ENCODE measurements at regions not wholly inside any gene's neighbourhood (a gene's known extent, or its start where the extent isn't known, plus 50 kb on each side); places are given as distances from the start of the nearest gene placed in this dataset.

- DNase-seq = no peak
Measured at GRCh38 chr11:71119656-71120269, 132.6 kb downstream of the SHANK2 start.

- DNase-seq = no peak
Measured at GRCh38 chr11:71118671-71119250, 133.6 kb downstream of the SHANK2 start.

GRCh38 chr11:71117311-71117710 is 135.1 kb downstream of the SHANK2 start:
- no peak for DNase-seq

GRCh38 chr11:71116693-71117040 is 135.7 kb downstream of the SHANK2 start:
- DNase-seq = no peak

- no peak for DNase-seq
Measured at GRCh38 chr11:71115770-71116692, 136.3 kb downstream of the SHANK2 start.

GRCh38 chr11:71114124-71114851 is 138.1 kb downstream of the SHANK2 start:
- no peak for DNase-seq

GRCh38 chr11:71112990-71113389 is 139.4 kb downstream of the SHANK2 start:
- no peak for DNase-seq

- DNase-seq = no peak
Measured at GRCh38 chr11:71112454-71112853, 139.9 kb downstream of the SHANK2 start.

GRCh38 chr11:71109586-71109985 is 142.8 kb downstream of the SHANK2 start:
- DNase-seq = no peak

GRCh38 chr11:71109186-71109585 is 143.2 kb downstream of the SHANK2 start:
- DNase-seq = no peak

GRCh38 chr11:71108013-71108865 is 144.1 kb downstream of the SHANK2 start:
- DNase-seq = no peak

GRCh38 chr11:71106671-71107070 is 145.7 kb downstream of the SHANK2 start:
- no peak for DNase-seq

GRCh38 chr11:71103266-71103665 is 149.1 kb downstream of the SHANK2 start:
- DNase-seq = no peak

- no peak for DNase-seq
Measured at GRCh38 chr11:71102251-71102995, 150.0 kb downstream of the SHANK2 start.

- DNase-seq = no peak
Measured at GRCh38 chr11:71101606-71102005, 150.8 kb downstream of the SHANK2 start.

- no peak for DNase-seq
Measured at GRCh38 chr11:71101046-71101445, 151.3 kb downstream of the SHANK2 start.

- DNase-seq = no peak
Measured at GRCh38 chr11:71098776-71099175, 153.6 kb downstream of the SHANK2 start.

- no peak for DNase-seq
Measured at GRCh38 chr11:71097506-71098240, 154.7 kb downstream of the SHANK2 start.

- no peak for DNase-seq
Measured at GRCh38 chr11:71096751-71097388, 155.5 kb downstream of the SHANK2 start.

- no peak for DNase-seq
Measured at GRCh38 chr11:71095294-71095850, 157.0 kb downstream of the SHANK2 start.

Data from stimulated activated CD4-positive, alpha-beta T cell treated with anti-CD3 and anti-CD28 coated beads, Interleukin-15, amount 100 ng/mL, for 24 hours (primary cell).